ELR (cell line): ENCODE measurements at regions not wholly inside any gene's neighbourhood (a gene's known extent, or its start where the extent isn't known, plus 50 kb on each side); places are given as distances from the start of the nearest gene placed in this dataset.

Source experiments
- DNase-seq: peaks from one replicate; pipeline ENCODE4 v3.0.0-alpha.2; 2015; ENCODE audit warnings: low read depth

DNA sequence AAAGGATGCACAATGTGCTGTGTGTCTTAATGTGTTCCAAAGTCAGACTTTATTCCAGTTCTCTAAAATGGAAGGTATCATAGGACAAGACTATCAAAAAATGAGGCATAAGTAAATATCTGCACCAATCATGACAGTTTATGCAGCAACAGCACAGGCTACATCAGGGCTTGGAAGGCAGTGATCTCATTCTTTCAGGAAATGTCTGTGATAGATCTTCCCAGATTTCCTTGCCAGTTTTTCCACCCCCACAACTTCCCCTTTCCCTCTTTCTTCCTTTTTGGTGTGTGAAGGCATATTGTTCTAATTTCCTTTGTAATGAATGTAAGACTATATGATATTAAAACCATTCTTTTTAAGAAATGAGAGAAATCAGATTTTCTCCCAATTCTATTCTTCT is 326.7 kb downstream of the ATP23 start:
- no peak for DNase-seq

DNA sequence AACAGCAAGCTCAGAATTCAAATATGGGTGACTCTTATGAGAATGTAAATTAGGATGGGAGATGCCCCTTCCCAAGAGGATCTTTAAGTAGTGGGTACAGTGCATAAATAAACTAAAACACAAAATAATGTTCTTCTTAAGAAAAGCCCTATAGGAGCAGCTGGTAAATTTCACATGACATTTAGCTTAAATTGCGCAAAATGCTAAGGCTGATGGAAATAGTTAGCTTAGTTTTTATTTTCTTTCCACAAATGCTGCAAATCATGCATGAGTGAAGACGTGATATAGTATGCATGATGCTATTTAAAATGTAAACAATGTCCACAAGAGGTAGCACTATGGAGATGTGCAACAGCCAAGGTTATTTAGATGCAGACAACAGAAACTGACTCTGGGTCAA is 328.1 kb downstream of the ATP23 start:
- no peak for DNase-seq

GRCh38 chr12:58270966-58271705 is 329.8 kb downstream of the ATP23 start:
- no peak for DNase-seq

DNA sequence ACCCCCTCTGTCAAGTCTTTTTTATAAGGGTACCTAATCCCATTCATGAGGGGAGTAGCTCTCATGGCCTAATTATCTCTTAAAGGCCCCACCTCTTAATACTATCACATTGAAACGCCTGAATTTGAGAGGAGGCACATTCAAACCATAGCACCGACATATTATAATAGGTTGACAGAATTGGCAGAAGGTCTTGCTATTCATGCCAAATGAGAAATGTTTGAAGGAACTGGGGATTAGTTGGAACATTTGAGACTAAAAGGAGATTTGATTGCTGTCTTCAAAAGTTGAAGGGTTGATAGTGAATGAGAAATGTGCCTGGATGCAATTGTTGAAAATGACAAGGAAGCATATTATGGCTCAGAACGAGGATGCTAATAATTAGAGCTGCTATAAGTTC is 331.1 kb downstream of the ATP23 start:
- DNase-seq = no peak

- DNase-seq = no peak
Observed at GRCh38 chr12:58277231-58277630, 335.9 kb downstream of the ATP23 start.

GRCh38 chr12:58283553-58283952 is 342.2 kb downstream of the ATP23 start:
- no peak for DNase-seq

GRCh38 chr12:58285551-58285950 is 344.2 kb downstream of the ATP23 start:
- no peak for DNase-seq

DNA sequence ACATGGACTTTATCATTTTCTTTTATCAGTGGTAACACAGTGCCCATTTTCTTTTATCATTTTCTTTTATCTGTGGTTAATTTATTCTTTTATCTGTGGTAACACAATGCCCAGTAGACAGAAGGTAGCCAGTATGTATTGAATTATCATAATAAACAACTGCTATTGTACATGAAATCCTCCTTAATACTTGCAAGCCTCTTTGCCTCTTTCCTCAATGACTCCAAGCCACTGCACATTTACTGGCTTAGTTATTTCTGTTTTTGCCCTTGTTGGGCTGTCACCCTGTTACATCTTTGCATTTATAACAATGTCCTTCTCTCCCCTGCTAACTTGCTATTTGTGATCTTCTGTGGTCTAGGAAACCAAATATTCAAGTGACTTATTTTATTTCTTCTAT is 345.0 kb downstream of the ATP23 start:
- DNase-seq = no peak

DNA sequence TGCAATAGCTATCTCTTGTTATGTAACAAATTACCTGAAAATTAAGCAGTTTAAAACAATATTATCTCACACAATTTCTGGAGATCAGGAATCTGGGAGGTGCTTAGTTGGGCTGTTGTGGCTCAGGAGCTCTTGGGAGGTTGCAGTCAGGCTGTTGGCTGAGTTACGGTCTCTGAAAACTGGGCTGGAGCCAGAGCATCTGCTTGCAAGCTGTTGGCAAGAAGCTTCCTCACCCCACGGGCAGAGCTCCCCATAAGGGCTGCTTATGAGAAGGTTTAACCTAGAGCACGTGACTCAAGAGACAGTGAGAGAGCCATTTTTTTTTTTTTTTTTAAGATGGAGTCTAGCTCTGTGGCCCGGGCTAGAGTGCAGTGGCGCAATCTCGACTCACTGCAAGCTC is 346.8 kb downstream of the ATP23 start:
- DNase-seq = no peak

- DNase-seq = no peak
Observed at GRCh38 chr12:58291106-58291505, 349.7 kb downstream of the ATP23 start.

DNA sequence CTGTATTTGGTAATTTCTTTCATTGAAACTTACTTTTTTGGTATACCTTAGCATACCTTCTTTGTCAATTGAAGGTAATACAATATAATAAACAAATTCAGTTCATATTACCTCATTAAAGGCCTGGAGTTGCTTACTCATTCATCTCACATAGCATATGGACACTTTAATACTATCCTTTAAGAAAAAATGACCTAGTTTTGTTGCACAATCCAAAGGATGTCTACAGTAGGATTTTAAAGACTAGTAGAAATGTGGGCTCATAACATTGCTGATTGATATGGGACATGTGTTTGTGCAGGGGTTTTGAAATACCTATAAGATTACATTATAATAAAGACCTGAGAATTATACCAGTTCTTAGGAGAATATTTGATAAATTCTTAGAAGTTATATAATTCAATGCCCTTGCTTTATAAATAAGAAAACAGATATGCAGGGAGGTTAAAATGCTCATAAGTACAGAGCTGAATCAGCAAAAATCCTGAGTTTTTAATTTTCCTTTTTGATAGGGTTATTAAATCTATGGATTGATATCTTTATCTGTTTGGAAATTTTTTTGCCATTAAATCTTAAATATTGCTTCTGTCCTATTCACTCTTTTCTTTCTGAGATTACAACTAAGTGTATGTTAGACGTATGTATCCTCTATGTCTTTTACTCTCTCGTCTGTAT is 352.1 kb downstream of the ATP23 start:
- no peak for DNase-seq

- DNase-seq = no peak
Observed at GRCh38 chr12:58295268-58295667, 353.9 kb downstream of the ATP23 start.

DNA sequence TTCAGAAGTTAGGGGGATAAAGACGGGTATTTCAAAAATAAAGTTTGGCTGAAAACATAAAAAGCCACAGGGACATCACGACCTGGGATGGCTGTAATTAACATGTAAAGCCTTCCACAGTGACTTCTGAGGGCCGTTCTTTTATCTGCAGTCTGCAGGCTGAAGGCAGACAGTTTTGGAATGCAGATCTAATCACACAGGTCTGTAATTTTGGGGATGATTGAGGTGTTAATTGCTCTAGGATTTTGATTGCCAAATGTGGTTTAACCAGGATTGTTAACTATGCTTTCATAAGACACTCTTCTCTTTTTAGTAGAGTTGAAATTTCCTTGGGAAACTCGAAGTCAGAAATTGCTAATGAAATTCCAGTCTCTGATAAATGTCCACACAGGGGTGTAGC is 355.5 kb downstream of the ATP23 start:
- DNase-seq = no peak

DNA sequence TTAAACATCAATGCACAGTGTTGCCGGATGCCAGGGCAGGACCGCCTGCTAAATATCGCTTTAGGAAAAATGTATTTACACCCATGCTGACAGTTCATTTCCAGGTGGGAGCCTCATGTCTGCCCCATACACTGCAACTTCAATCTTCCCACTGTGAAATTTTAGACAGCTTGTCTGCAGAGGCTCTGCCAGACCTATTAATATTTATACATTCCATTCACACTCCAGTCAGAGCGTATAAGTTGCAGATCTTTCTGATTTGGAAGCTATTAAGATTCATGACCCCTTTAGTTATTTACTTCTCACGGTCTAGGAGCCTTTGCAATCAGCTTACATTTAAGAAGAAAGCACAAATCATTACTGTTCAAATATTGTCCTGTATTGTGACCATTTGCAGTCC is 357.4 kb downstream of the ATP23 start:
- DNase-seq = no peak

DNA sequence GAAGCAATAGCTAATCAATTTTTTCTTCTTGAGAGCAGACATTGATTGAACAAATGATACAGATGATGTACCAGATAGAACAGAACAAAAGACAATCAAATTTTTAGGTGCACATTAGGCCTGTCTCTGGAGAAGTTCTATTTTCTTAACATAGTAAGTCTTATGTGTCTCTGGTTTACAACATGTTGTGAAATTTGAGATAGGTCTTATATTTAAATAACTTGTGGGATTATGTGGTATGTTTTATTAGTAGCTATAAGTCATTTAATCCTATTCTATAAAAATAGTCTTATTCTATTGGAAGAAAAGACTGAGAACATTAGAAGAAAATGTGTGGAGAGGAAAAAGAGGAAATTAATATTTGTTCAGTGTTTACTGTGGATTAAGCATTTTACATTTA is 358.0 kb downstream of the ATP23 start:
- no peak for DNase-seq

DNA sequence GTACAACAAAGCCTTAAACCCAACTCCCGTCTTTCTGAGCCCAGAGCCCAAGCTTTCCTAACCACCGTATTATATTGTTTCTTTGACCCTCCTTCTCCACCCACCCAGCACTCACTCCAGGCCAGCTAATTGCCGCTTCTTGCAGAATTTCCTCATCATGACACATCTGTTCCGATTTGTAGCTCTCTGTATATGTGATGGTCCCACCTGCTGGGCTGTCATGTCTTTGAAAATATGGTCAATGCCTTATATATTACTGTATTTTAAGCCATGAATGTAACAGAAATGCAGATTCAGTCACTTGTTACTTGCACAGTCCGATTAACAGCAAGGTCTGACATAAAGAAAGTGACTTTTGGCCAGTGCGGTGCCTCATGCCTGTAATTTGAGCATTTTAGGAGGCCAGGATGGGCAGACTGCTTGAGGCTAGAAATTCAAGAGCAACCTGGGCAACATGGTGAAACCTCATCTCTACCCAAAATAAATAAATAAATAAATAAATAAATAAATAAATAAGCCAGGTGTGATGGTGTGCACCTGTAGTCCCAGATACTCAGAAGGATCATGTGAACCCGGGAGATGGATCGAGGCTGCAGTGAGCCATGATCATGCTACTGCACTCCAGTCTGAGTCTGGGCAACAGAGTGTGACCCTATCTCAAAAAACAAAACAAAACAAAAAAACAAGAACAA is 359.8 kb downstream of the ATP23 start:
- no peak for DNase-seq

GRCh38 chr12:58301730-58302122 is 360.4 kb downstream of the ATP23 start:
- DNase-seq = no peak

- no peak for DNase-seq
Observed at GRCh38 chr12:58302487-58303011, 361.2 kb downstream of the ATP23 start.

- DNase-seq = peak; percentile 44
Observed at GRCh38 chr12:58306266-58307000, 365.1 kb downstream of the ATP23 start.

- no peak for DNase-seq
Observed at GRCh38 chr12:58309806-58310205, 368.4 kb downstream of the ATP23 start.

- peak; percentile 92 for DNase-seq
Observed at GRCh38 chr12:58310368-58310767, 369.0 kb downstream of the ATP23 start.
